ENCODE measurements at regions not wholly inside any gene's neighbourhood (a gene's known extent, or its start where the extent isn't known, plus 50 kb on each side); places are given as distances from the start of the nearest gene placed in this dataset.

- H3K4me3 ChIP-seq, result no peak overlapping the region
- ATAC-seq, result no peak
- no peak overlapping the region for H3K27ac ChIP-seq
- no peaks in the 10 kb centered on the region for H3K27me3 ChIP-seq
- no peaks in the 10 kb centered on the region for H3K9me3 ChIP-seq
- in situ Hi-C loops (cut with MboI; ENCODE audit: low sequenced_read_pairs in 4 of 4), result no loop called here
- no peak for TF ChIP-seq CTCF (IDR thresholded peaks at IDR 0.05 in 4 of 5, conservative IDR thresholded peaks at IDR 0.05 in 1 of 5)
- TF ChIP-seq POLR2A (IDR thresholded peaks at IDR 0.05), result no peak
- H3K36me3 ChIP-seq, result no peaks in the 10 kb centered on the region
- no peaks in the 10 kb centered on the region for H3K4me1 ChIP-seq
- no peak for DNase-seq
- intact Hi-C loops (cut with DNase I; ENCODE audit: low total_unique reads), result no loop called here
These were observed 168.8 kb upstream of the SLC27A6 start for GRCh38 chr5:128796506-128796905.

- Histone ChIP-seq H3K4me1 (no peaks in the 10 kb centered on the region), H3K27ac (no peak overlapping the region), H3K4me3 (no peak overlapping the region), H3K36me3 (no peaks in the 10 kb centered on the region), H3K27me3 (no peaks in the 10 kb centered on the region), H3K9me3 (no peaks in the 10 kb centered on the region)
- TF ChIP-seq POLR2A (IDR thresholded peaks at IDR 0.05), result no peak
- TF ChIP-seq CTCF (IDR thresholded peaks at IDR 0.05 in 4 of 5, conservative IDR thresholded peaks at IDR 0.05 in 1 of 5), result no peak
- intact Hi-C loops (cut with DNase I; ENCODE audit: low total_unique reads), result no loop called here
- ATAC-seq (no peak), DNase-seq (no peak)
- in situ Hi-C loops (cut with MboI; ENCODE audit: low sequenced_read_pairs in 4 of 4), result no loop called here
These were observed 166.4 kb upstream of the SLC27A6 start for GRCh38 chr5:128798871-128799270.

- Histone ChIP-seq H3K9me3 (no peaks in the 10 kb centered on the region), H3K27me3 (no peaks in the 10 kb centered on the region), H3K36me3 (no peaks in the 10 kb centered on the region), H3K27ac (no peak overlapping the region), H3K4me1 (no peaks in the 10 kb centered on the region), H3K4me3 (no peak overlapping the region)
- no peak for DNase-seq
- TF ChIP-seq CTCF (IDR thresholded peaks at IDR 0.05 in 4 of 5, conservative IDR thresholded peaks at IDR 0.05 in 1 of 5) (no peak), POLR2A (IDR thresholded peaks at IDR 0.05) (no peak)
- intact Hi-C loops (cut with DNase I; ENCODE audit: low total_unique reads) (no loop called here), in situ Hi-C loops (cut with MboI; ENCODE audit: low sequenced_read_pairs in 4 of 4) (no loop called here)
- ATAC-seq, result no peak
These were observed 165.3 kb upstream of the SLC27A6 start for GRCh38 chr5:128799945-128800344.

DNA sequence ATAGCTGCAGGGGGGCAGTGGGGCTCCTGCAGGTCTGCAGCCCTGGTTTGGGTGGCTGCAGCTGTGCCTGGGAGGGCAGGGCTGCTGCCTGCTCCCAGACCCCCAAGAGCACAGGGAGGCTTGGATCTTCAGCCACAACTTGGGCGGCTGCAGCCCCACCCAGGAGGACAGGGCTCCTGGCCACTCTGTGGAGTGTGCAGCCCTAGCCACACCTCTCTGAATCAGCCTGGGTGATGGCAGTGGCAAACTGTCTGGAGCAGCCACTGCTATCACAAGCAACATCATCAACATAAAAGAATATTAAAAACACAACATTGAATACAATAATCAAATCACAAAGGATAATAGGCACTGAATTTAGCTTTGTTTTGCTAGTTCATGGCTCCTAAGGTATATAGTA is 164.9 kb upstream of the SLC27A6 start:
- Histone ChIP-seq H3K27ac (no peak overlapping the region), H3K4me3 (no peak overlapping the region), H3K4me1 (no peaks in the 10 kb centered on the region), H3K9me3 (peaks cover 0 to 2% (median 0%) of the 10 kb centered on the region in 3 donors), H3K27me3 (no peaks in the 10 kb centered on the region), H3K36me3 (no peaks in the 10 kb centered on the region)
- DNase-seq (no peak), ATAC-seq (no peak)
- no peak for TF ChIP-seq CTCF (IDR thresholded peaks at IDR 0.05 in 4 of 5, conservative IDR thresholded peaks at IDR 0.05 in 1 of 5)
- no peak for TF ChIP-seq POLR2A (IDR thresholded peaks at IDR 0.05)
- intact Hi-C loops (cut with DNase I; ENCODE audit: low total_unique reads), result no loop called here
- in situ Hi-C loops (cut with MboI; ENCODE audit: low sequenced_read_pairs in 4 of 4), result no loop called here

DNA sequence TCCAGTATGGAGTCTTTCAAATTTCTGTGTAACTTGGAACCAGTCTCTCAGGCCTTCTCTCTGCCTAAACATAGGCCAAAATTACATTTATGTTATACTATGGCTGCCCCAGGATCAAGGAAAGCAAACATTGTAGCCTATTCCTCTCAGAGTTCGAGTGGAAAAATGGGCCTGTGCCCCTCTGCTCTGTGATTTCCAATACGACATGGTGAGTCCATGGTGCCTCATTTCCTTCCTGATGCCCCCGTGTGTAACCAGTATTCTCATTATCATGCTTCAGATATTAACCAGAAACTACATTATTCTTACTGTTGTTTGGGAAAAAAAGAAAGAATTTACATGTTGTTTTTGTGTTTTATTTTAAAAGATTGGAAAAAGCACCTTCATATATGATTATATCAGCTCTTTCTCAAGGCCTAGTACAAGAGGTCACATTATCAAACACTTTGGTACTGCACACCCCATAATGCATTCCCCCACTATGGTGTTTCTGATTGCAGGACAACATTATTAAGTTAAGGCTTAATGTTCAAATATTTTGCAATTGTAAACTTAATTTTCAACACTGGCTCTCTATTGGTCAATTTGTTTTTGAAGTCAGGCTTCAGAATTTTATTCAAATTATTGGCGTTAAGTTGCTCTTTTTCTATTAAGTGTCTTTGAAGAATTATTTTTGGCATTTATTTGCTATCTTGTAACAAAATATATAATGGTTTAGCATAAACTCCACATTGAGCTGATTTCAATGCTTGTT is 151.8 kb upstream of the SLC27A6 start:
- Histone ChIP-seq H3K27me3 (no peaks in the 10 kb centered on the region), H3K4me1 (no peaks in the 10 kb centered on the region), H3K36me3 (no peaks in the 10 kb centered on the region), H3K9me3 (no peaks in the 10 kb centered on the region), H3K27ac (no peak overlapping the region), H3K4me3 (no peak overlapping the region)
- intact Hi-C loops (cut with DNase I; ENCODE audit: low total_unique reads) (no loop called here), in situ Hi-C loops (cut with MboI; ENCODE audit: low sequenced_read_pairs in 4 of 4) (no loop called here)
- no peak for ATAC-seq
- no peak for TF ChIP-seq CTCF (IDR thresholded peaks at IDR 0.05 in 4 of 5, conservative IDR thresholded peaks at IDR 0.05 in 1 of 5)
- TF ChIP-seq POLR2A (IDR thresholded peaks at IDR 0.05), result no peak
- no peak for DNase-seq

All from gastrocnemius medialis (tissue), 4 donors.